NCI-H2081 treated with DMSO at 0.1 percent for 48 hours (cell line): ENCODE measurements at regions not wholly inside any gene's neighbourhood (a gene's known extent, or its start where the extent isn't known, plus 50 kb on each side); places are given as distances from the start of the nearest gene placed in this dataset.
"Not testable (repeated sequence)": the region's sequence is repeated elsewhere in the genome, so short reads cannot be mapped to it uniquely, and the experiment has no call there.

Source experiments
- DNase-seq: peaks from one replicate; lab custom pipeline; 2025; lab: John Stamatoyannopoulos, UW

DNA sequence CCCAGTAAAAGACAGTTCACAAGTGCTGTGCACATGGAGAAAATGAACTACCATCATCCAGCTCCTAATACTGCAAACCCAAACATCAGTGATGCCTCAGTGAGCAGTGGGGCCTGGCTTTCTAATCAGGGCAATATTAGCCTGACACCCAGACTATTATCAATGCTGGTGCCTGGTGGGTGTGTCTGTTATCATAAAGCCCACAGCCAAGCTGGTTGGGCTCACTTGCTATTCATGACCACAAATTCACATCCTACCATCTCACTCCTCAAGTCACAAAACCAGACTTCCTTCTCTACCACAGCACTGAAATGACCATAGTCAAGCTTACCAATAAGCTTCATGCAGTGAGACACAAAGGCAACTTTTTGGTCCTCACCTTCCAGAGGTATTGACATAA is 180.8 kb upstream of the PLN start:
- DNase-seq = no peak

DNA sequence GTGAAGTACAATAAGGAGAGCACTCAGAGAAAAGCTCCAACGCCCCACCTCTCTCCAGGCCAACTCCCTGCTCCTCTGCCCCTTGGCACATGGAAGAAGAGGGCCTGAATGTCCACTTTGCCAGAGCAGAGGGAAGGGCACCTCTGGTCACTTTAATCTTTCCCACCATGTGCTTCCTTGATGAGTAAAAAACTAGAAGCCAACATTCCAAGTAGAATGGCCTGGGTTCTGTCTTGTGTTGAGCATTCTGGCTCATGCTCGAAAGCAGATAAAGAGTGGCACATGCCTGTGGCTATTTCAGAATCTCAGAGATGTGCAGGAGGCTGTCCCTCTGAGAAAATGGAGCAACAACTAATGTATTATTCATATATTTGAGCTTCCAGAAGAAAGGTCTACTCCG is 177.4 kb upstream of the PLN start:
- DNase-seq = no peak

DNA sequence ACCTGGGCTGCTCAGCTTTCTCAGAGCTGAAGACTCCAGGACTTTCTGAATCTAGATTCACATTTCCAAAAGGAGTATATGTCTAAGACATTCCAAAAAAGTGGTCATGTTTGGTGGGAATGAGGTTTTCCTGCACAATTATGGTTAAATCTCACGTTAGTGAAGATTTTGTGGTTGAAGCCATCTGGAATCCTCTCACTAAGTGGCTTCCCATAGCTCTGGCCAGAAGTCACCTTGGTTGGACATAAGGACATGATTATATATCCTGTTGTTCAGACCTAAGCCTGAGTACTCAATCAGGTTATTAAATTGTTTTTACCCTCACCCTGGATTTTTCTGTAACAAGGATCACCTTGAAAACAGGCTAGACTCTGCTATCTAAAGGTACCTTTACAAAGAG is 176.1 kb upstream of the PLN start:
- DNase-seq = no peak

DNA sequence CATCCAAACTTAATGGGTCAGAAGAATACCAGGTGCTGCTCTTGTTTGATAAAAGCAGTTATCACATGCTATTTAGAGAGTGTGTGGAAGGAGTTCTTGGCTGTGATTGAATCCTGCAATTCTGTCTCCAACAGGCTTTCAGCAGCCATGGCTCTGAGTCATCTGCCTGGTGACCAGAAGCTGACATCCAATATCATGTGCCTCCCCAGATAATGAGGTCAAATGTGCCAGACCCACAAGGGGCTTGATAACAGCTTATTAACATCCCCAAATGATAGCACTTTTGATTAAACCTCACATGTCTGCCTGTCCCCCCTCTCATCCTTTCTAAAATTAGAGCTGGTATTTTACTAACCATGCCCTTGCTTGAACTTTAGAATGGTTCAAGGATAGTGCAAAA is 175.7 kb upstream of the PLN start:
- peak; percentile 60 for DNase-seq

DNA sequence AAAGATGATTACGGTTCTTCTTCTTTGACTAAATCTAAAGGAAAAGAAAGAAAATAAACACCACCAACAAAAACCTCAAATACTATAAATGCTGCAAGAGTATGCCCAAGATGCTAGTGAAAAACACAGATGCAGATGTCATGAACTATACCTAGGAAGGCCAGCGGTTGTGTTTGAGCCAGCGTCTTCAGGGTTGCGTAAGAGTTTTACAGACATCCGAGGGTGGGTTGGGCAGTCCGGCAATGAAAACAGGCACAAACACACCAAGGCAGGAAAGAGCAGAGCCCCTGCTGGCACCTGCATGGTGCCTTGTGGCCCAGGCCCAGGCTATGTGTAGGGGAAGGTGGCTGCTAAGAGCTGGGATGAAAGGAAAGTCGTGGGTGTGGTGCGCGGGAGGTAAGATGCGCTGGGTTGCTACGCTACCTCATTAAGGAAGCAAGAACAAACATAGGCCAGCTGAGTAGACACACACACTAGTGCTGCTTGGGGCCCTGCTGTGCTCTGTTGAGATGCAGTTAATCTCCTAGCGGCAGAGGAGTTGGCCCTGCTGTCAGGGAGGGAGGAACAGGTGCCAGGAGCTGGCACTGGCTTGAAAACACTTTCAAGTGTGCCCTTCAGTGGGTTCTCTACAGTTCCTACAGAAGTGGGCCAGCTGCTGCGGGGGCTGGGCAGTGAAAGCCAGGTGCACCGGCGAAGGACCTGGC is 170.2 kb upstream of the PLN start:
- DNase-seq = peak; percentile 83

DNA sequence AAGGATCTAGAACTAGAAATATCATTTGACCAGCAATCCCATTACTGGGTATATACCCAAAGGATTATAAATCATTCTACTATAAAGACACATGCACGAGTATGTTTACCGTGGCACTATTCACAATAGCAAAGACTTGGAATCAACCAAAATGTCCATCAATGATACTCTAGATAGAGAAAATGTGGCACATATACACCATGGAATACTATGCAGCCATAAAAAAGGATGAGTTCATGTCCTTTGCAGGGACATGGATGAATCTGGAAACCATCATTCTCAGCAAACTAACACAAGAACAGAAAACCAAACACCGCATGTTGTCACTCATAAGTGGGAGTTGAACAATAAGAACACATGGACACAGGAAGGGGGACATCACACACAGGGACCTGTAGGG is 167.5 kb upstream of the PLN start:
- DNase-seq = not testable (repeated sequence)

DNA sequence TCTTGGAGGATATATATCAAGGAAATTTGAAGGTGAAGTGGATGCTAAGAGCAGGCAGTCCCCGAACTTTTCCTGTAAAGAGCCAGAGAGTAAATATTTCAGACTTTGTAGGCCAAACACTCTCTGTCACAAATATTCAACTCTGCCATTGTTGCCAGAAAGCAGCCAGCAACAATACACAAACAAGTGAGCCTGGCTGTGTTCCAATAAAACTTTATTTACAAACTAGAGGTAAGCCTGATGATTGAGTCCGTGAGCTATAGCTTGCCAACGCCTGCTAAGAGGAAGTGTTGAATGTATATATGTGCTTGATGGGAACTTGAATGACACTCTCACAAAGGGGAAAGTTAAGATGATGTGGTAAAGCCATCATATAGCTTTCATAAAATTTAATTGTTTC is 166.0 kb upstream of the PLN start:
- DNase-seq = no peak

DNA sequence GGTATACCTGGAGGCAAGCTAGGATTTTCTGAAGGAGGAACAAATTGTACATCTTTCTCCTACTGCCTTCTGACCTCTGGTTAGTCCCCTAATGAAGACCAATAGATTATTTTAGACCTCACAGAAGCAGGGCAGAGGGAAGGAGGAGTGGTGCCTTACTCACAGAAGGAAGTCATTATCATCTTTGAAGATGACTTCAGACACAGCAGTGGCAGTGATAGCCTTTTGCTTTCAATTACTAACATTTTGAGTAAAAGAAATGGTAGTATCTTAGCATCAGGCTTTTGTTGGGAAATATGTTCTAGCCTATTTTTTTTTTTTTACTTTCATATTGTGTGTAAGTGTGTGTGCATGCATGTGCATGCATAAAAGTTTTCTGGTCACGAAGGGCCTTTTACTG is 164.2 kb upstream of the PLN start:
- no peak for DNase-seq

DNA sequence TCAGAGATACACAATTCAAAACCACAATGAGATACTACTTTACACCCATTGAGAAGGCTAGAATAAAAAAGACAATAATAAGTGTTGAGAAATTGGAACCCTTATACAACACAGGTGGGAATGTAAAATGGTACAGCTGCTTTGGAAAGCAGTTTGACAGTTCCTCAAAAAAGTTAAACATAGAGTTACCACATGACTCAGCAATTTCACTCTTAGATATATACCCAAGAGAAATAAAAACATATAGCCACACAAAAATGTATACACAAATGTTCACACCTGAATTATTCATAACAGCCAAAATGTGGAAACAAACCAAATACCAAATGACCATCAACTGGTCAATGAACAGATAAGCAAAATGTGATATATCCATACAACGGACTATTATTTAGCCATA is 161.1 kb upstream of the PLN start:
- no peak for DNase-seq

DNA sequence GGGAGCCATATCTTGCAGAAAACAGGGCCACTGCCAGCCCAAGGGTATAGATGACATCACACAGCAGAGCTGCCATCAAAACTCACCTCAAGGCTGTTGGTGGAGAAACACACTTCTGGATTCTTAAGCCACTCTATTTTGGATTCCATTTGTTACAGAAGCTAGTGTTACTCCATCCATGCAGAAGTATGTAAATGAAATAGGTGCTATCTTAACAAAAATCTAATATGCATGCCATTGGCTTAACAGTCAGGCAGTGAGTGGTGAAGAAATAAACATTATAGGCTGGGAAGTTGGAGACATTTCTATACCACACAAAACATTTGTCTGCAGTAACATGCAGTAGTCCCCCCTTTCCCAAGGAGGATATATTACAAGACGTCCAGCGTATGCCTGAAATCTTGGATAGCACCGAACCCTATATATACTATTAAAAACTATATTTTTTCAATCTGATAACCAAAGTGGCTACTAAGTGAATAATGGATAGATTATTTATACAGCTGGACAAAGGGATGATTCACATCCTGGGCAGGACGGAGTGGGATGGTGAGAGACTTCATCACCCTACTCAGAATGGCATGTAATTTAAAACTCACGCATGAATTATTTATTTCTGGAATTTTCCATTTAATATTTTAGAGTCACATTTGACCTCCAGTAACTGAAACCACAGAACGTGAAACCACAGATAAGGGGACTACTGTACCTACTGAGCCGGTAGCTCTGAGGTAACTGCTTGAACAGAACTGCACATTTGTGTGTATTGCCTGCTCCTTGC is 160.0 kb upstream of the PLN start:
- no peak for DNase-seq

DNA sequence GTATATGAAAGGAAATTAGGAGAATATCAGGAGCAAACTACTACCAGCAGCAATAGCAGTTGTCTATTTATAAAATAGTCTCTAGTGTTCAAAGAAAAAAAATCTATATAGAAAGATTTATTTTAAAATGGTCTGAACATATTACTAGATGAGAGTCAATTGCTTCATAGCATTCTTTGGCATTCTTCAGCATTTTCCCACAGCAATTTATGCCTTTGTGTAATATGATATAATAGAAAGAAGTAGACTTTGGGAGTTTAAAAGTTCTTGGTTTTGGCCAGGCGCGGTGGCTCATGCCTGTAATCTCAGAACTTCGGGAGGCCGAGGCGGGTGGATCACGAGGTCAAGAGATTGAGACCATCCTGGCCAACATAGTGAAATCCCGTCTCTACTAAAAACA is 157.0 kb upstream of the PLN start:
- no peak for DNase-seq

DNA sequence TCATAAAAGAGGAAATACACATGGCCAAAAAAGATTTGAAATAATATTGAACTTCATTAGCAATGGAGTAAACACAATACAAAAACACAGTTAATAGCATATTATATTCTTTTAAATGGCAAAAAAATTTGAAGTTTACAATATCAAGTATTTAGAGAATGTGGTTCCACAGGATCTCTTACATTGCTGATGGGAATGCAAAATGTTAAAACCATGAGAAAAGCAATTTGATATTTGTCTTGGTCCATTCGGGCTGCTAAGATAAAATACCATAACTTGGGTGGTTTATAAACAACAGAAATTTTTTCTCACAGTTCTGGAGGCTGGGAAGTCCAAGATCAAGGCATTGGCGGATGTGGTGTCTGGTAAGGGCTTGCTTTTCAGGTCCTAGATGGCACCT is 154.0 kb upstream of the PLN start:
- DNase-seq = no peak

DNA sequence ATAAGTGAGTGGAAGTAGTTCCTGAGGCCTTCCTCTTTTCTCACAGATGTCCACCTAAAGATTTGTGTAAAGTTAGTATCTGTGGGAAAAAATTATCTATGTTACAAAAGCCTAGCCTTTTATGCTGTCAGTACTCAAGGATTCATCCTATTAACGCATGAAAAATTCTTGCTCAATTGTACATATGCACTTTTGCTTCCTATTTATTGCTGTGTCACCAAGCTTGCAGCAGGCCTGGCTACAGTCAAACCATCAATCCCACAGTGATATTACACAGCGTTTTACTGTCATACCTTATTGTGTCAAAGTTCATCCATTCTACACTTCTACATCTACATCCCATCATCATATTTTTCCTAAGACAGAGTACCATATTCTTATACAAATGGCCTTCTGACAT is 151.1 kb upstream of the PLN start:
- DNase-seq = no peak

DNA sequence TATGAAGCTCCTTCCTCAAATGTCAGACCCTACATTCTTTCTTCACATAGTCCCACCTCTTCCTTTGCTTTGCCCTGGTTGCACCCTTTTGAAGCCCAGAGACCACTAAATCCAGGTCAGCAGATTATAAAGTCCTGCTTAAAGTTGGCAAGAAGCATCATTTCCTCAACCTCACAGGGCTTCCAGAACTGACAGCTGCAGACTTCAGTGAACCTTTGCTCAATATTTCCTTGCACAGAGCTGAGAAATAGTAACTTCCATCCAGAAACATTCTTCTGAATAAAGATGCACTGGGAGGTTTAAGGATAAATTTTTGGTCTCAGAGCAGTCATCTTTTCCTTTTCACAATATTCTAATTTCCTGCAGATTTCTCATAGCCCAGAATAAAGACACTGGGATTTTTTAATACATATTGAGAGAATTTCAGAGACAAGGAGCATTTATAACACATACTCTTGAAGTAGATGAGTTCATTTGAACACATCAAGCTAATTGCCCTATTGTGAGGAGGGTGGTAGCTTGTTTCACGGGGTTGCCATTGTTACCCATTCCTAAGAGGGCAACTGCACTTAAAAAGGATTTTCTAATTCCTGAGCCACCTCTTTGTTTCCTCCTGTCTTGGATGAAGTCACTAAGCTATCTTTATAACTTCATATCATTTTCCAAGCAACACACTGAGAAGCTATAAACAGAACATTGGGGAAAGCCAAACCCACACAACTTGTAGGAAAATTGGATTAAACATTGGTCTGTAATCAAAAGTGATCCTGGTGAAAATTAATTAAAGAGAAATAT is 150.2 kb upstream of the PLN start:
- no peak for DNase-seq

DNA sequence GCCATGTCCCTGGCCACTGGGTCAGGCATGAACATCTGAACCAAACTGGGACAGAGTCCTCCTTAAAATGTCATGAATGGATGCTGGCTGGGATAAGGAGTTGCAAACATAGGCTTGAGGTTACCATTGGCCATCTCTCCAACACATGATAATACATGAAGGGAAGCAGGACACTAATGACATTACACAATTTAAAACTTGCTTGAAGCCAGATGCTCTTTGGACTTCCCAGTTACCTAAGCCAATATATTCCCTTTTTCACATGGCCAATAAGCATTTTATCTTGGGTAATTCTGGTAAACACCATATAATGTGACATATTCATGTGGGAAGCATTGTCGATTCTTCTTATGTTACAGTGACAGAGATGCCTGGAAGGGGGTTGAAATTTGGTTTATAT is 148.0 kb upstream of the PLN start:
- DNase-seq = no peak

DNA sequence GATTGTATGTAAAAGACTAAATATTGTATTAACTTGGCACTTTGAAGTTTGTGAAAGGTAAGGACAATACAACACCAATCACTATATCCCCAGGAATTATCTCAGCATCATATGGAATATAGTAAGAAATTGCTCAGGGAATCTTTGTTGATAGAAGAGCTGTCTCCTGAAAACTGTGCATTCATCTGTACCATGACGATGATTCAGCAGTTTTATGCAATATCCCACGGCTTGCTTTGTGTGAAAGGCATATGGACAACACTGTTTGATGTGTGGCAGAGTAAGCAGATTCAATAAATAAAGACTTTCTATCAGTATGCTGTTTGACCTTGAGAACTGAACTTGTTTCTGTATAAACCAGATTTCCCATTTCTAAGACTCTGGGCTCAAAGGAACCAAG is 147.5 kb upstream of the PLN start:
- DNase-seq = no peak

DNA sequence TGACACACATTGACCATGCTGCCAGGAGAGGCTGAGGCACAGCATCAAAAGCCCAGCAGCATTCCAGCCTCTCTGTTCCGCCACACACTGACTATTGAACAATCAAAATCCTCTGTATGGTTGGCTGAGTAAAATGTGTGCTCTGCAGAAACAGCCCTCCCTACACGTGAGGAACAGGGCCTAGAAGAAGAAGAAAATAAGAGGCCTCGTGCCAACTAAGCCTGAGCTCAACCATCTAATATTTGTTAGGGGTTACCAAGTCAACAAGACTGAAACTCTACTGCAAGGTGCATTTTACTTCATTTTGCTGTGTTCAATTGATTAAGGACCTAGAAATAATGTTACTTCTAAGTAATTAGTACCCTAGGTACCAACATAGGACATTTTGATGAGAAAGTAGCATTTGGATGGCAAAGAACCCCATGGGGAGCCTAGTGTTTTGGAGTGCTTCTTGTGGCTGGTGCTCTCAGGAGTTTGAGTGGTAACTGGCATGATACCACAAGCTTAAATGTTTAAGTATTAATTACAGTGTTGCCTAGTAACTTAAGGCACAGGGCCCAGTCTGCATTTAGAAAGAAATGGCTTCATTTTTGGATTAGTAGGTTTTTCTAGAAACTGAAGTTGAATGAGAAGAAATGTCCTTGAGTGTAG is 146.6 kb upstream of the PLN start:
- DNase-seq = no peak

DNA sequence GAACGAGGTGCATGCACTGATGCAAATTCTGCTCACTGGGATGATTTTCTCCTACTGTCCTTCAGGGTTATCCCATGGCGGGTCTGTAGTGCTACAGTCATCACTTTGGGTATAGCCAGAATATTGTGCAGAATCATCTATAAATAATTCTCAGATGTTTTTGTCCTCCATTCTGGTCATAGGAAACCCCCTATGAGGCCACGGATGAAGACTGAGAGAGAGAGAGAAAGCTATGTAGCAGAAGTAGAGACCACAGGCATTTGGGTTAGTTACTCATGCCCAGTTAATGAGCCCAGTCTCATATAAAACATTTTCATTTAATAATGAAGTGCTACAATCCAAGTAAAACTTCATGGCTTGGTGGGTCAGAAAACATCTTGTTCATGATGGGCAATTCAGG is 145.1 kb upstream of the PLN start:
- no peak for DNase-seq

DNA sequence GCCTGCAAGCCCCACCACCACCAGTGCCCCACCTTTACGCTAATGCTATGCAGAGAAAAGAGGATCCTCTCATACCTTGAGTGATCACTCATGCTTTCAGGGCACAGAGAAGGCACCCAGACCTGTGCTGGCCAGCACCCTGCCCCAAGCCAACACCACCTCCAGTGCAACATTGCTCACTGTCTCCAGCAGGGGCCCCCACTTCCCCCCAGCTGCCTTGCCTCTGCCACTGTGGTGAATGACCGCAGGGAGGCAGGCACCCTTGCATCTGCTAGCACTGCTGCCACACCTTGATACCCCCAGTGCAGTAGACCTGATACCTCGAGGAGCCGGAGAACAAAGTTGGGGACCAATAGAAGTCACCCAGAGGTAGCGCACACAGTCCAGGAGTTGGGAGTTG is 139.2 kb upstream of the PLN start:
- no peak for DNase-seq

DNA sequence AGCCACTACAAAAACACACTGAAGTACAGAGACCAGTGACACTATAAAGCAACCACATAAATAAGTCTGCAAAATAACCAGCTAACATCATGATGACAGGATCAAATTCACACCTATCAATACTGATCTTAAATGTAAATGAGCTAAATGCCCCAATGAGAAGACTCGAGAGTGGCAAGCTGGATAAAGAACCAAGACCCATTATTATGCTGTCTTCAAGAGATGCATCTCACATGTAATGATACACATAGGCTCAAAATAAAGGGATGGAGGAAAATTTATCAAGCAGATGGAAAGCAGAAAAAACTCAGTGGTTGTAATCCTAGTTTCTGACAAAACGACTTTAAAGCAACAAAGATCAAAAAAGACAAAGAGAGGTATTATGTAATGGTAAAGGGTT is 138.1 kb upstream of the PLN start:
- no peak for DNase-seq
